Middle frontal gyrus (tissue), 1 donor: ENCODE measurements at regions not wholly inside any gene's neighbourhood (a gene's known extent, or its start where the extent isn't known, plus 50 kb on each side); places are given as distances from the start of the nearest gene placed in this dataset.

Experiments
- DNase-seq: peaks from one replicate; pipeline ENCODE4 v3.0.0-alpha.2; 2015; ENCODE audit warnings: low spot score; ENCODE audit errors: extremely low spot score

GRCh38 chr11:45597097-45597496, 68.3 kb downstream of the CHST1 start:
- DNase-seq: no peak

- no peak for DNase-seq
Measured at GRCh38 chr11:45596571-45596970, 68.9 kb downstream of the CHST1 start.

DNA sequence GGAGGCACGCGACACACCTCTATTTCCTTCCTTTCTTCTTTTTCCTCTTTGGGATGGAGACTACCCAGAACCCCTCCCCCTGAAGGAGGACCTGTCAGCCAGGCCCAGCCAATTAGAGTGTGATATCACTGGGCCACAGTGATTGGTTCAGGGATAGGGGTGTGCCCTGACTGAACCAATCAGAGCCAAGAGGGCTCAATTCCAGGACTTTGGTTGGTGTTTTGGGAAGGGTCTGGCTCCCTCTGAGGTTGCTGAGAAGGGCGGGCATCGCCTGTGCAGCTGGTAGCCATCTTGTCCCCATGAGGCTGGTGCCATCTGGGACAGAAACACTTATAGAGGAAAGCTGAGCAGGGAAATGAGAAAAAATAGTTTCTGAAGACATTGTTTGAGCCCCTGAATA, 71.4 kb downstream of the CHST1 start:
- no peak for DNase-seq

GRCh38 chr11:45592636-45593035, 72.8 kb downstream of the CHST1 start:
- DNase-seq: no peak

DNA sequence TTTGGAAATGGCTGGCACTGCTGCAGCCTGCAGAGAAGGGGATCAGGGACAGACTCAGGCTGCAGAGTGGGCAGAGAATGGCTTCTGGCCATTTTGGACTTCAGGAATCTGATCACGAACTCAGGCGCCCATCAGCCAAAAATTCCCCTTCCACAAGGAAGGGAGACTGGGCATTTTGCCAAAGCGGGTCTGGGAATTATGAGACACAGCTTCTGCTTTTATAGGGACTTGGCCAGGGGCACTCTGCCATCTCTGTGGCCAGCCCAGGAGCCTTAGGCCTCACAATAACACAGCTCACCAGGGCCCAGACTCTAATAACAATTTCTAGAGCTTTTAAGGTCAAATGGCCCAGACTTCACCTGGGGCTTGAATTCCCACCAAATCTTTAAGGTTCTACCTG, 74.7 kb downstream of the CHST1 start:
- DNase-seq: peak; percentile 13

DNA sequence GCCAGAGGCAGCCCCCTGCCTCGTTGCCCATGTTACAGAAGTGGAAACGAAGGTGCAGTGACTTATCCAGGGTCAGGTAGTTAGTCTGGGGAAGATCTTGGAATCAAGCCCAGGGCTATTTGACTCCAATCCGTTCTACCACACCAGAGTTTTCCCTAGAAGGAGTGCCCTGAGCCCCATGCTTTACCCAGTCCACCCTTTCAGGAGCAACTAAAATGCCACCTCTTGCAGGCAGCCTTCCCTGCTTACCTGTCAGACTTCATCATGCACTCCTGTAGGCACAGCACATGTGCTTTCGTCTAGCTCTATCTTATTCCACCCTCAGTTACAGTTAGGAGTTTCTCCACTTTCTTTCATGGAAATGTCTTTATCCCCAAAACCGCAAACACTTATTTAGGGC, 80.2 kb downstream of the CHST1 start:
- DNase-seq: no peak

GRCh38 chr11:45583981-45584566, 81.3 kb downstream of the CHST1 start:
- DNase-seq: no peak

- no peak for DNase-seq
Measured at GRCh38 chr11:45580399-45580798, 85.0 kb downstream of the CHST1 start.

DNA sequence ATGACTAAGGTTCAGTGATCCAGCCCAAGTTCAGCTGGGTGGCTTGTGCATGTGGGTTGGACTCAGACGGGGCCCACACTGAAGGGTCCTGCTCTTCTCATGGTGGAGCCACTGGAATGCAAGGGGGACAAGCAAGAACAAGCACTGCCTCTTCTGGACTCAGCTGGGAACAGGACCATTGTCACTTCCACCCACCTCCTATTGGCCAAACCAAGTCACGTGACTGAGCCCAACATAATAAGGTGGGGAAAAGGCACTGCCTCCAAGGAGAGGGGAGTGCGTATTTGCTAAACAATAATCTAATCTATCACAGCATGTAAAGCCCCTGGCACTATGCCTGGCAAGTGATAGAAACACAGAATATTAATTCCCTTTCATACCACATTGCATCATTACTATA, 87.1 kb downstream of the CHST1 start:
- DNase-seq: no peak

GRCh38 chr11:45577752-45578151, 87.7 kb downstream of the CHST1 start:
- no peak for DNase-seq

GRCh38 chr11:45576461-45577215, 88.8 kb downstream of the CHST1 start:
- DNase-seq: no peak

DNA sequence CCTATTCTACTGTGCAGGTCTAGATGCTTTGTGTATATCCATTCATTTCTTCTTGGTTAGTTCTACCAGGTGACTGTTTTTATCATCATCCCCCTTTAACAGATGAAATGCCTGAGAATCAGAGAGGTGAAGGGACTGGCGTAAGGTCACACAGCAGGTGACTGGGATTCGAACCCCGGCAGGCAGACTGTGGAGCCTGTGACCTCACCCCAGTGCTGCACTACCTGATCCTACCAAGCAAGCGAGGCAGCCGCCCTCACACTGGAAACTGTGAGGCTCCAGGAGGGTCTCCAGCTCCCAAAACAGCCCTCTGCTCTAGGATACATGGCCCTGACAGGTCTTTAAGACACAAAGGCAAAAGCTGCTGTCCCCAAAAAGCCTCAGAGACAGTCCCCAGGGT, 91.7 kb downstream of the CHST1 start:
- no peak for DNase-seq

DNA sequence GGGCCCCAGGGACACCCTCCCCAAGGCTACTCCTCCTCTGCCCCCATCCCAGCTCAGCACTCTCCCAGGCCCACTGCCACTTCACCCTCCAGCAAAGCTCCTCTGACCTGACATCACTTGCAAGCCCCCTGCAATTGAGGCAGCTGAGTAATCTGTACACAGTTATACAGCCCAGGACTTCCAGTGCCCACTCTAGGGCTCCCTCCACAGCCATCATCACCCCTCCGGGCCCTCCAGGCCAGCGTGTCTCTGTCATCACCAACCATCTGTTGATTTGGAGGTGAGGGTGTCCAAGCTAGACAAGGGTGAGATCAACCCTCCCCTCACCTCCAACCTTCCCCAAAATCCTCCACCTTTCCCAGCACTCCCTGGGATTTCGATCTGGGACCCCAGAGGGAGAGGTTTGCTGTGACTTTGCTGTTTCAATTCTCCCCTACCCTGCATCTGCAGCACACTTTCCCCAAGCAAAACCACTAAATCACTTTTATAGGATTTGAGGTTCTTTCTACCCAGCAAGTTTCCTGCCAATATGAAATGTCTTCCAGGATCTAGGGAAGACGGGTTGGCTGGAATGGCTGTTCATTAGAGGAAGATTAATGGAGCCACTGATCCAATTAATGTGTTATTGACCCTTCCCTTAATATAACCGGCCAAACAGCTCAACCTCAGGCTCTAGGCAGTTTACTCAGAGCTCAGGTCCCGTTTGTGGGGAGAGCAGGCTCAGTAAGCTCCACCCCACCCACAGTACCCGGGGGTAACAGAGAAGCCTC, 92.9 kb downstream of the CHST1 start:
- DNase-seq: no peak

GRCh38 chr11:45569776-45570175, 95.6 kb downstream of the CHST1 start:
- DNase-seq: no peak

DNA sequence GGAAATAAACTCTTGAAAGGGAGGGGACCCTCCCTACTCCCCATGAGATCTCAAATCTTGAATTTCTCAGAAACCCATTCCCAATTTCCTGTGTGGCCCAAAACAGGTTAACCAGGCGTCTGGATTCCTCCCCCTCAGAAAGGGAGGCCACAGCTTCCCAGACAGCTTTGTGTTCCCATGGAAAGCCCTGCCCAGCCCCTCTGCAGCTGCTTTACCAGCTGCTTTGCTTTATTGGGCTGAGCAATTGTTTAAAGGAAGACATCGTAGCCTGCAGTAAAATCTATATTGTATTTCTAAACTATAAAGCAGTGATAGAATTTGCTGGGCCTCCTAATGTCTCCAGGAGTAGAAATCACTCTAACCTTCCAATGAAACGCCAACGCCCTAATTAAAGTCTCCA, 97.4 kb downstream of the CHST1 start:
- DNase-seq: no peak

GRCh38 chr11:45565446-45565988, 99.9 kb downstream of the CHST1 start:
- no peak for DNase-seq

- no peak for DNase-seq
Measured at GRCh38 chr11:45563810-45564209, 101.6 kb downstream of the CHST1 start.

DNA sequence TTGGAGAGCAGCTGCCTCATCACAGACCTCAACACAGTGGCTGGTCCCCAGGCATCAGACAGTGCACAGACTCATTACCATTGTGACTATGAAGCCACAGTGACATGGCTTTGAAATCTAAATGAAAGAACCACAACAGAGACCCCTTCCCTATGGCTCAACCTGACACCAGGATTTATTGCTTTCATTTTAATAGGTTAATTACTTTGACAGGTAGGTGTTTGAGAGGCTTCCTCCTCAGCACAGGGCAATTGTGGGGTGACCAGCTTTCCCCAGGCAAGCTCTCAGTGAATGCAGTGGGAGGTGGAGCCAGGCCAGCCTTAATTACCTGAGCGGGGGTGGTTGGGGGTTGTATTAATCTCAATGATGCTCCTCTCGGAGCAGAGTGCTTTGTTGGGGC, 102.3 kb downstream of the CHST1 start:
- DNase-seq: no peak

- no peak for DNase-seq
Measured at GRCh38 chr11:45560913-45561281, 104.5 kb downstream of the CHST1 start.

DNA sequence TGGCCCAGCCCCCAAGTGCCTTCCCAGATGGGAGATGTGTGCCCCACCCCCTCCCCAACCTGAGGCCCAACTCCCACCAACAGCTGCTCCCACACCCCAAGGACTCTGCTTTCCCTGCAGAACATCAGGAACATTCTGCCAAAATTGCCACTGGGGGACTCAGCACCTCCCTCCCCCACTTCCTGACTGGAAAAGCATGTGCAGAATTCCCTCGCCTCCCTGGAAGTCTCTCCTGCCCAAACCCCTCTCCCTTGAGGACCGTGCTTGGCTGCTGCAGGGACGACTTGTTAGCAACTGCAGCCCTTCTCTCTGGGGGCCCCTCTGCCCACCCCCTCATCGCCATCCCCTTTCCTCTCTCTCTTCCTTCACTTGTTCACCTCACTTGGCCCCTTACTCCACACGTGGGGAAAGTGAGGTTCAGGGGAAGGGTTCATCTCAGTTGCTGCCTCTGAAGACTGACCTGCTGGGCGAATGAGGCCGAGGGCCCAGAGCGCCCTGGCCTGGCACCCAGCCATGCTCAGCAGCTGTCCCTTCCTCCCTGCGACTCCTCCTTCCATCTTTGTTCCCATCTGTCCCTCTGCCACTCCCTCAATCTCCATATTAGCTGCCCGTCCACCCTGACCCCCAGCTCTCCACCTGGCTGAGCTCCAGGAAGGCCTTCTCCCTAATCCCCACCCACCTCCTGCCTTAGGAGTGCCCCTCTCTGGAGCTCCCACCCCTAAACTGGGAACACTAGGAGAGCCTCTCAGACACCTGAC, 105.1 kb downstream of the CHST1 start:
- no peak for DNase-seq

DNA sequence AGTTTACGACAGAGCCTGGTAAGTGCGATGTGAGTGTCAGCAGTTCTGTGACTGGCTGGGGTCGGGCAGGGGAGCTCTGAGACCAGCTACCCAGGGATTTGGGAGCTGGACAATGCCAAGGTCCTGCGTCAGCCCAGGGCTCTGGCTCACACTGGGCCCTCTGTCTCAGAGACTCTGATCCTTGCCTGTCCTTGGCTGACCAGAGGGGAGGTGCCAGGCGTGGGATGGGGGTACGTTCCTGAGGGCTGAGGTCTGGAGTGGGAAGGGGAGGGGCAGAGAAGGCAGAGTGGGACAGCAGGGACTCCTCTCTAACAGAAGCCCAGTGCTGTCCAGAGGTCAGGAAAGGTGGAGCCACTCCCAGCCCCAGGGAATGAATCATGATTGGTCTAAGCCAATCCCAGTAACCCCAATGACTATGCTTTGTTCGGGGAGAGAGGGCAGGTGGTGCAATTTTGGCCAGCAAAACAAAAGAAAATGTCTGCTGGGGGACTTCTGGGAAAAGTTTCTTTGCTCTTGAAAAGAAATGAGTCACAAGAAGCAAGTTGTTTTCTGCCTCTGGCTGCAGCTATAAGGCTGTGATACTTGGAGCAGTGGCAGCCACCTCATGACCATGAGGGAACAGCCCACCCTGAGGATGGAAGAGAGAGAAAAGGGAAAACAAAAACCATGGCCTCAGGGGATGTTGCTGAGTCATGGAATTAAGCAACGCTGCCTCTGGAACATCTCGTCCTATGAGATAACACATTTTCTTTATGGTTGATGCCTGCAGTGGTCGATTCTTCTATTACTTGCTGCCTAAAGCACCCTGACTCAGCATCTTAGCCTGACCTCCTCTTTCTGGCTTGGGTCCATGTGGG, 108.3 kb downstream of the CHST1 start:
- no peak for DNase-seq
